K562 (cell line): ENCODE measurements at regions not wholly inside any gene's neighbourhood (a gene's known extent, or its start where the extent isn't known, plus 50 kb on each side); places are given as distances from the start of the nearest gene placed in this dataset.

ENCODE experiments used
- ATF1 ChIP-seq, 2 experiments: fragments of 450-650 bp in 1 of 2; IDR thresholded peaks; 2 replicates each; pipeline ENCODE4 v1.6.1; 2016; ENCODE audit warnings: missing compliant biosample characterization in 1 of 2, missing genetic modification characterization in 1 of 2
- ATF3 ChIP-seq, 2 experiments: fragments of 450-650 bp in 1 of 2; sonication (generic) in 1 of 2; formaldehyde crosslinking in 1 of 2; IDR thresholded peaks in 1 of 2; conservative IDR thresholded peaks in 1 of 2; 2 replicates each; pipeline versions ENCODE4 v1.6.1 to v1.8.1; 2016 to 2023; ENCODE audit warnings: mild to moderate bottlenecking in 2 of 2, moderate library complexity in 2 of 2, inconsistent platforms in 1 of 2, missing genetic modification reagents in 1 of 2
- BRD9 ChIP-seq: fragments of 450-650 bp; IDR thresholded peaks from 2 replicates; pipeline ENCODE4 v1.6.1; 2018; ENCODE audit warnings: low read depth; ENCODE audit not compliant: partially characterized antibody
- EP300 ChIP-seq: IDR thresholded peaks from 2 replicates; pipeline ENCODE4 v1.6.1; 2012; ENCODE audit warnings: low read length, improper control_type of control experiment
- HEY1 ChIP-seq: fragments of 250-450 bp; sonication (Bioruptor Pico); IDR thresholded peaks from 2 replicates; pipeline ENCODE4 v1.5.0; 2020; ENCODE audit warnings: mild to moderate bottlenecking, moderate library complexity, borderline replicate concordance
- HNRNPK ChIP-seq: fragments of 200-400 bp; formaldehyde crosslinking; IDR thresholded peaks from one replicate; pipeline ENCODE4 v1.6.1; 2018; ENCODE audit warnings: mild to moderate bottlenecking, low read depth, low read length; ENCODE audit not compliant: poor library complexity, severe bottlenecking
- L3MBTL2 ChIP-seq: fragments of 450-650 bp; IDR thresholded peaks from 2 replicates; pipeline ENCODE4 v1.6.1; 2016; ENCODE audit warnings: mild to moderate bottlenecking, moderate library complexity
- MAFF ChIP-seq: IDR thresholded peaks from 2 replicates; pipeline ENCODE4 v1.6.1; 2012; ENCODE audit warnings: low read length, improper control_type of control experiment
- MYC ChIP-seq, 2 experiments: fragments of 250-450 bp in 1 of 2; sonication (Bioruptor Pico) in 1 of 2; IDR thresholded peaks; 2 replicates each; pipeline versions ENCODE4 v1.5.1 to v1.6.1; 2012 to 2021; ENCODE audit warnings: low read depth in 2 of 2, borderline replicate concordance in 1 of 2, improper control_type of control experiment in 1 of 2, low read length in 1 of 2, mild to moderate bottlenecking in 1 of 2, moderate library complexity in 1 of 2
- NCOR1 ChIP-seq: fragments of 450-650 bp; IDR thresholded peaks from 2 replicates; pipeline ENCODE4 v1.6.1; 2016; ENCODE audit warnings: mild to moderate bottlenecking, moderate library complexity
- PTRF ChIP-seq: fragments of 450-650 bp; IDR thresholded peaks from 2 replicates; pipeline ENCODE4 v1.6.1; 2016; ENCODE audit warnings: mild to moderate bottlenecking, missing genetic modification characterization, missing compliant biosample characterization
- SMARCE1 ChIP-seq: fragments of 450-650 bp; IDR thresholded peaks from 2 replicates; pipeline ENCODE4 v1.7.1; 2016; ENCODE audit warnings: mild to moderate bottlenecking
- TFAP4 ChIP-seq: sonication (generic); formaldehyde crosslinking; IDR thresholded peaks from 2 replicates; pipeline ENCODE4 v1.8.0; 2022; ENCODE audit warnings: missing genetic modification reagents, mild to moderate bottlenecking, moderate library complexity, borderline replicate concordance
- U2AF1 ChIP-seq: fragments of 200-400 bp; formaldehyde crosslinking; optimal IDR thresholded peaks from 2 replicates; pipeline ENCODE3; 2017; ENCODE audit warnings: mild to moderate bottlenecking, low read depth, low read length, moderate library complexity
- ZNF347 ChIP-seq: fragments of 450-650 bp; formaldehyde crosslinking; IDR thresholded peaks from 2 replicates; pipeline ENCODE4 v1.4.0; 2020; ENCODE audit warnings: low read depth, mild to moderate bottlenecking, moderate library complexity
- ZNF395 ChIP-seq: fragments of 200-800 bp; sonication (Bioruptor generic); IDR thresholded peaks from 2 replicates; pipeline ENCODE4 v1.6.1; 2017; ENCODE audit warnings: missing genetic modification characterization, missing compliant biosample characterization
- TF ChIP-seq, protein P1 (sequence below): IDR thresholded peaks from 3 replicates; pipeline ENCODE4 v1.6.1; 2011; ENCODE audit warnings: borderline replicate concordance, mild to moderate bottlenecking, moderate library complexity; ENCODE audit not compliant: insufficient read length; ENCODE audit errors: extremely low read depth

DNA sequence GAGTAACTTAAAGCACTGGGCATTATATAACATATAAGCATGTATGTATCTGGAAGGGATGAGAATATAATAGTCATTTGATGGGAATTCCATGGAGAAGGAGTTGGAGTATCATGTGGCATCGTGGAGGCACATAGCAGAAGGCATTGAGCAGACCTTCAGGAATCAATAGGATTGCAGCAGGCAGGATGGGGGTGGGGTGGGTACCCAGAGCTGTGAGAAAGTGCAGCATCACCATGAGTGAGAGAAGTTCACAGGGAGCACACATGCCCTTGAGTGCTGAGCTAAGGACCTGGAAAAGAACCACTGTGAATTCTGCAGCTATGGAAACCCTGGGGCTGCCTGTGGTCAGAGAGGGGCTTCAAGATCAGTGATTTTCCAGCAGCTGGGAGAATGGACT is 57.3 kb downstream of the MED10 start (continued):
- TF ChIP-seq, protein P1, sequence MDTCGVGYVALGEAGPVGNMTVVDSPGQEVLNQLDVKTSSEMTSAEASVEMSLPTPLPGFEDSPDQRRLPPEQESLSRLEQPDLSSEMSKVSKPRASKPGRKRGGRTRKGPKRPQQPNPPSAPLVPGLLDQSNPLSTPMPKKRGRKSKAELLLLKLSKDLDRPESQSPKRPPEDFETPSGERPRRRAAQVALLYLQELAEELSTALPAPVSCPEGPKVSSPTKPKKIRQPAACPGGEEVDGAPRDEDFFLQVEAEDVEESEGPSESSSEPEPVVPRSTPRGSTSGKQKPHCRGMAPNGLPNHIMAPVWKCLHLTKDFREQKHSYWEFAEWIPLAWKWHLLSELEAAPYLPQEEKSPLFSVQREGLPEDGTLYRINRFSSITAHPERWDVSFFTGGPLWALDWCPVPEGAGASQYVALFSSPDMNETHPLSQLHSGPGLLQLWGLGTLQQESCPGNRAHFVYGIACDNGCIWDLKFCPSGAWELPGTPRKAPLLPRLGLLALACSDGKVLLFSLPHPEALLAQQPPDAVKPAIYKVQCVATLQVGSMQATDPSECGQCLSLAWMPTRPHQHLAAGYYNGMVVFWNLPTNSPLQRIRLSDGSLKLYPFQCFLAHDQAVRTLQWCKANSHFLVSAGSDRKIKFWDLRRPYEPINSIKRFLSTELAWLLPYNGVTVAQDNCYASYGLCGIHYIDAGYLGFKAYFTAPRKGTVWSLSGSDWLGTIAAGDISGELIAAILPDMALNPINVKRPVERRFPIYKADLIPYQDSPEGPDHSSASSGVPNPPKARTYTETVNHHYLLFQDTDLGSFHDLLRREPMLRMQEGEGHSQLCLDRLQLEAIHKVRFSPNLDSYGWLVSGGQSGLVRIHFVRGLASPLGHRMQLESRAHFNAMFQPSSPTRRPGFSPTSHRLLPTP, result no peak
- TF ChIP-seq ATF3 (IDR thresholded peaks at IDR 0.05) (0 out of 2 replicates have a peak, but pooled peaks have one; percentile 25), ATF3 (CRISPR knock-in tag; conservative IDR thresholded peaks at IDR 0.05) (no peak), EP300 (peak; percentile 64), HNRNPK (no peak), MYC (IDR thresholded peaks at IDR 0.05; ENCODE audit: low read depth, low read length) (0 out of 2 replicates have a peak, but pooled peaks have one; percentile 21), MYC (CRISPR knock-in tag; IDR thresholded peaks at IDR 0.05; ENCODE audit: borderline replicate concordance, low read depth) (no peak), MAFF (peak; percentile 90), L3MBTL2 (peak; percentile 41; the same call in 1 of the 2 replicates), ZNF395 (CRISPR knock-in tag) (no peak), BRD9 (no peak), ATF1 (CRISPR knock-in tag; IDR thresholded peaks at IDR 0.05) (no peak), ATF1 (tag; IDR thresholded peaks at IDR 0.05) (no peak), HEY1 (no peak), U2AF1 (no peak), PTRF (no peak), ZNF347 (CRISPR knock-in tag) (no peak), TFAP4 (CRISPR knock-in tag) (no peak), SMARCE1 (0 out of 2 replicates have a peak, but pooled peaks have one; percentile 13), NCOR1 (no peak)
